HG03565 (cell line): ENCODE measurements at regions not wholly inside any gene's neighbourhood (a gene's known extent, or its start where the extent isn't known, plus 50 kb on each side); places are given as distances from the start of the nearest gene placed in this dataset.
"Not testable (repeated sequence)": the region's sequence is repeated elsewhere in the genome, so short reads cannot be mapped to it uniquely, and the experiment has no call there.

Source experiments
- ATAC-seq: cut with Tn5 transposase; IDR thresholded peaks from one replicate; pipeline ENCODE4 v1.9.1; 2021; ENCODE audit warnings: mild to moderate bottlenecking, moderate library complexity; ENCODE audit not compliant: unreplicated experiment

GRCh38 chr10:28985137-28985885 lies 303.6 kb upstream of the LYZL1 start:
- ATAC-seq = no peak

- ATAC-seq = no peak
These were observed 302.6 kb upstream of the LYZL1 start for GRCh38 chr10:28986117-28986792.

DNA sequence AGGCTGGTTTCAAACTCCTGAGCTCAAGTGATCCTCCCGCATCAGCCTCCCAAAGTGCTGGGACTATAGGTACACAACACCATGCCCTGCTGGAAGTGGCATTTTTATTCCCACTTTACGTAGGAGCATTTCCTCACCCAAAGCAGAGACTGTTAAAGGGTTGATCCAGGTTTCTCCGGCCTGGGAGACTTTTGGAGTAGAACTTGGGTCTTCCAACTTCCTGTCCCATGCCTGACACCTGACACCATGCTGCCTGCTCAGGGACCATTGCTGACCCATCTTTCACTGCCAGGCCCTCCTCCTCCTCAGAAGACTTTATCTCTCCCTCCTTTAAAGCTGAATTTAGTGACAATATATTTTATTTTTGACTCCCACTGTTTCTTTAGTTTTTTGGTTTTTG lies 302.0 kb upstream of the LYZL1 start:
- ATAC-seq = no peak

DNA sequence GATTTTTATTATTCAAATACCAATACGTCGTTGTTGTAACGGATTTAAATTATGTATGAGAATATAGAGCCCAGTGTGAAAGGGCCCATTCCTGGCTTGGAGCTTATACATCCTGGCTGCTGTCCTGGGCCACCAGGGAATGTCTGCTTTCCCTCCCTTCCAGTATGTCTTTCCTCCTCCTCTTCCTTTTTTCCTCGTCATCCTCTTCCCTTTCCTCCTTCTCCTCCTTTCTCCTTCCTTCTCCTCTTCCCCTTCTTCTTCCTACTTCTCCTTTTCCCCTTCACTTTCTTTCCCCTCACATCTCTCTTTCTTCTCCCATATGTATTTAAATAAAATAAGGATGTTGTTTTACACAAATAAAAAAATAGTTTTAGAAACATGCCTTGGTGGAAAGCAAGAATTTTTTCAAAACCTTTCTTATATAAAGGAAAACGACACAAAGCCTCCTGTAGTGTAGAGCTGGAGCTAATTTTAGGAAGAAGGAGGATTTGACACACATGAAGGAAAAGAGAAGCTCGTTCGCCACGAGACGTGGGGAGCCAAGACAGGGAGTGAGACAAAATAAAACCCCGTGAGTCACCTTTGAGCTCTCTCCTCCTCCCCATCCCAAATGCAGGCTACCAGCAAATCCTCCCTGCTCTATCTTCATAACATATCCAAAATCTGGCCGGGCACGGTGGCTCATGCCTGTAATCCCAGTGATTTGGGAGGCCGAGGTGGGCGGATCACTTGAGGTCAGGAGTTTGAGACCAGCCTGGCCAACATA lies 301.1 kb upstream of the LYZL1 start:
- no peak for ATAC-seq

- ATAC-seq = no peak
These were observed 299.9 kb upstream of the LYZL1 start for GRCh38 chr10:28988980-28989379.

DNA sequence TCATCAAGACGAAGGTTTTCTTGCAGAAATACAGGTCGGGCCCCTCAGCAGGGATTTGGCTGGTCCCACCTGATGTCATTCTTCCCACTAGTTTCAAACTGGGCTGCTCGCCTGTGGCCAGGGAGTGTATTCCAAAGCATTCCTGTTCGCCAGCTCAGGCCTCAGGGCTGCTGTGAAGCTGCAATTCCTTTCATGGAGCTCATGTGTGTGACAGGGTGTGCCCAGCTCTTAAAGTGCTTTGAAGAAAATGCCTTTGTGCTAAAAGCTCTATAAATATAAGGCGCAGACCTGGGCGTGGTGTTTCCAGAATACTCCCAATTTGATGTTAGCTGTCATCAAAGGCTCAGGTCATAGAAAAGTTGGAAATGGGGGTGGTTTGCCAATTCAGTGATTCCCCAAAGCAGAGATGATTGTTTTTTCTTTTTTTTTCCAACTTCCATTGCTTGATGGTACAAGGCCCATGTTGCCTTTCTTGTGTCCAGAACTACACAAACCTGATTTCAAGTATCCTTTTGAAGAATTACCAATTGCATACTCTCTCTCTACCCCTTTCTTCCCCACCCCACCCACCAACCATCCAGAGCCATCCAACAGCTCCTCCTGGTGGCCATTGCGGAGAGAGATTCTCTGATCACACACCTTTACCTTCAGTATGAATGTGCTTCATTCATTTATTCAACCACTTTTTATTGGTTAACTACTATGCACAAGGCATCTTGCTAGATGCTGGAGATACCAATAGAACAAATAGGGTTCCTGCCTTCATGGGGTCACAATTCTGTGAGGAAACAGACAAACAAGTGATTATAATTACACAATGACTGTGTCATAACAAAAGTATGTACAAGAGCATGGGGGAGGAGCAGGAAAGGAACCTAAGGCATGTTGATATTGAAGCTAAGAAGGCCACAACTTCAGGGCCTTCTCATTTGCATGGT lies 297.3 kb upstream of the LYZL1 start:
- no peak for ATAC-seq

- ATAC-seq = no peak
These were observed 295.8 kb upstream of the LYZL1 start for GRCh38 chr10:28993056-28993455.

GRCh38 chr10:28993861-28994260 lies 295.0 kb upstream of the LYZL1 start:
- no peak for ATAC-seq

DNA sequence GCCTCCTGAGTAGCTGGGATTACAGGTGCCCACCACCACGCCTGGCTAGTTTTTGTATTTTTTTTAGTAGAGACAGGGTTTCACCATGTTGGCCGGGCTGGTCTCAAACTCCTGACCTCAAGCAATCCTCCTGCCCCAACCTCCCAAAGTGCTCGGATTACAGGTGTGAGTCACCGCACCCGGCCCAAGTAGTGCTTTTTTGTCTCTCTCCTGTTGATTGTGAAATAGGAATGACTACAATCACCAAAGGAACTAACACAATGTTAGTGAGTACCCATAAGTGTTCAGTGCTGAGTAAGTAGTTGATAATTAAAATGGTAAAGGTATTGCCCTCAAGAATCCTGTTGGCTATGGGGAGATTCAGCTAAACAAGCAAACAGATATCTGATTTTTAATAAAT lies 294.1 kb upstream of the LYZL1 start:
- ATAC-seq = not testable (repeated sequence)

- no peak for ATAC-seq
These were observed 293.4 kb upstream of the LYZL1 start for GRCh38 chr10:28995497-28995896.

DNA sequence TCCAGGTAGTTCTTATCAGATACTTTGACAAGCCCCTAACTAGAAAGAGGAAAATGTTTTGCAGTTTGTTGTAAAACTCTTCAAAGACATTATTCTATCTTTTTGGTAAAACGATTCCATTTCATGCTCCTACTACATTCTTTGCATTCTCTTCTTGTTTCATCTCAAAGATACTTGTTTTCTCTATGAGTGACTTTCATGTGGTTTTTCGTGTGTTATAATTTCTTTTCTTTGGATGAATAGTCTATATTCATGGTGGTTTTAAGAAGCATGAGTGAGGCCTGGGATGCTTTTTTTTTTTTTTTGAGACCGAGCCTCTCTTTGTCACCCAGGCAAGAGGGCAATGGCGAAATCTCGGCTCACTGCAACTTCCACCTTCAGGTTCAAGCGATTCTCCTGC lies 292.5 kb upstream of the LYZL1 start:
- ATAC-seq = no peak

DNA sequence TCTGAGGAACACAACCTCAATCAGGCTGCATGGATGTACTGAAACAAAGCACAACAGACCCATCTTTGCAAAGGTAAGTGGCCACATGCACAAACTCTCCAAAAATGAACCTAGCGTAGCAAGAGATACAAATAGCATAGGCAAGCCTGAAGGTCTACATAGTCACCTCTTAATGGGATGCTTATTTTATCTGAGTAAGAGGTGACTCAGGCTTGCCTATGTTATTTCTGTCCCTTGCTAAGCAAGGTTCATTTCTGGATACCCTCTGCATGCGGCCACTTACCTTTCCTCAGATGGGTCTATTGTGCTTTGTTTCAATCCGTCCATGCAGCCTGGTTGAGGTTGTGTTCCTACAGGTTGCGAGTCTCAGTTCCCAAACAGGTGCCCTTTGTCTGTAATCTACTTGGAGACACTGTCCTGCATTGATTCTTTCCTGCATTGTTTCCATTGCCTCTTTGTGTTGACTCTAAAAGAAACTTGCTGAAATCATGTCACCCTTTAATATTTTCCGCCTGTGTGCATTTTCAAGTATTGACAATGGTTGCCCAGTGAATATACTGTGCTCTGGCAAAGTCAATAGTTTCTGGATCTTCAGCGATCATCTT lies 291.8 kb upstream of the LYZL1 start:
- ATAC-seq = no peak

DNA sequence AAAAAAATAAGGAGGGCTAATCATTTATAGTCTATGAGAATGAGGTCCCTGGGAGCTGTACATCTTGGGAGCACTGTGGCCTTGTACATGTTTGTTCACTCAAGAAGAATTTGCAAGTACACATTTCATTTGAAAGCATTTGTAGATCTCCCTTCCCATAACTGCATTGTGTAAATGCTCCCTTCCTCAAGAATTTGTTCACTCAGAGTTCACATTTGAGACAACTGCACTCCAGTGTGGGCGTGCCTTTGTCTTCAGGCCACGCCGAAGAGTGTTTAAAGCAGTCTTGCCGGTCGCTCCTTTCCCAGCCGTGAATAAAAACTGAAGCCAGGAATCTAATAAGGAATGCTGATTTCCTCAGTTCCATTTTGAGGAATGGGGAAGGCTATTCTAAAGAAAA lies 291.1 kb upstream of the LYZL1 start:
- no peak for ATAC-seq

DNA sequence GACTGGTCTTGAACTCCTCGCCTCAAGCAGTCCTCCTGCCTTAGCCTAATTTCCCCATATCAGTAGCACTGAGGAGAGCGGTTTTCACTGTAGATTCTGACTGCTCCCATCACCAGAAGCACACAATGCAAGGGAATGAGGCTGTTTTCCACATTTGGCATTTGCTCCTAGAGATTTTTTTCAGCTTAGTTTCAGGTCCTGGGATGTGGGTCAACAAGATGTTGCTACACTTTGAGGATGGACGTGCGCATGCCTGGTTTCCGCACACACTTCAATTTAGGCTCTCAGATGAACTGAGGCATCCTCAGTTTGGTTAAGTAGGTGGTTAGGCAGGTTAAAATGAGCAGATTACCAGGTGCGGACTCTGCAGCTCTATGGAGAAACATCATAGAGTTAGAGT lies 287.1 kb upstream of the LYZL1 start:
- ATAC-seq = no peak

GRCh38 chr10:29003014-29003413 lies 285.9 kb upstream of the LYZL1 start:
- ATAC-seq = not testable (repeated sequence)

- no peak for ATAC-seq
These were observed 282.9 kb upstream of the LYZL1 start for GRCh38 chr10:29005988-29006387.

GRCh38 chr10:29007370-29007747 lies 281.5 kb upstream of the LYZL1 start:
- ATAC-seq = no peak

DNA sequence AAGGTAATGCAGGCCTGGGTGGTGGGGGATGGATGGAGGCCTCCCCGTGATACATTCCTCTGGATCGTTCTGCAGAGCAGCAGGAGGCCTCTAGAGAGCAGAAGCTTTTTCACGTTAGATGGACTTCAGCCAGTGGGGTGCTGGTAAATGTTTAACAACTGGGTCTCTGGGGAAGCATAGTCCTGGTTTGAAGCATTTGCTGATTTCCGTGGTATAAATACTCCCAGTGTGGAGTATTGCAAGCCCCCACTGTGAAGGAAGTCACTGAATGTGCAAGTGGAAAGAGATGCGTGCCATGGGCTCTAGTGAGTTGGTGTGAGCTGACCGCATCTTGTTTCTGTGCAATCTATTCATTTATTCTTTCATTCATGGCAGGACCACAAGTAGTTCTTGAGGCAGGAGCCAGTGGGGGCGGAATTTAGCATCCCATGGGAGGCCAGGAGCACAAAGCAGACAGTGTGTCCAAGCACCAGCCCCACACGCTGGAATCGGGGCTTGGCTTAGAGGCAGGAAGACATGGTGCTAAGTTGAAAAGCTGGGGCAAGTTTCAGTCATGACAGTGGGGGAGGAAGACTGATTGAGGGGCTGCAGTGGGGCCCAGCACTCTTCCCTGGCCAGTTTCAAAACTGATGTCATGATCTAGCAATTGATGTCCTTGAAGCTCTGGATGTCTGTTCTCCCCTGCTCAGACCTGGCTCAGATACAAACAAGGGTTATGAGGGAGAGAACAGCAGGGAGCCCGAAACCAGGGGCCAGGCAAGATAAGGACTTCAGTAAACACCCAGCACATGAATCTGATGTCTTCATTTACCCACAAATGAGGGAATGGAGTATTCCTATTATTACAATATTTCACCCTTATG lies 280.9 kb upstream of the LYZL1 start:
- no peak for ATAC-seq

DNA sequence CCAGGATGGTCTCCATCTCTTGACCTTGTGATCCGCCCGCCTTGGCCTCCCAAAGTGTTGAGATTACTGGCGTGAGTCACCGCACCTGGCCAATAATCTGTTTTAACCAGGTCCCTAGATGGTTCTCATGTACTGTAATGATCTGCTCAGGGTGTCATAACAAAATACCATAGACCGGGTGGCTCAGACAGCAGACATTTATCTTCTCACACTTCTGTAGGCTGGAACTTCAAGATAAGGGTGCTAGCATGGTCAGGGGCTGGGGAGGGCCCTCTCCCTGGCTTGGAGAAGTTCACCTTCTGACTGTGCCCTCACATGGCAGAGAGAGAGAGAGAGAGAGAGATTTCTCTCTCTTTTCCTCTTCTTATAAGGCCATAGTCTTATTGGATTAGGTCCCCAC lies 279.4 kb upstream of the LYZL1 start:
- ATAC-seq = no peak

- ATAC-seq = no peak
These were observed 277.4 kb upstream of the LYZL1 start for GRCh38 chr10:29011516-29011915.
